ENCODE measurements at regions not wholly inside any gene's neighbourhood (a gene's known extent, or its start where the extent isn't known, plus 50 kb on each side); places are given as distances from the start of the nearest gene placed in this dataset.

DNA sequence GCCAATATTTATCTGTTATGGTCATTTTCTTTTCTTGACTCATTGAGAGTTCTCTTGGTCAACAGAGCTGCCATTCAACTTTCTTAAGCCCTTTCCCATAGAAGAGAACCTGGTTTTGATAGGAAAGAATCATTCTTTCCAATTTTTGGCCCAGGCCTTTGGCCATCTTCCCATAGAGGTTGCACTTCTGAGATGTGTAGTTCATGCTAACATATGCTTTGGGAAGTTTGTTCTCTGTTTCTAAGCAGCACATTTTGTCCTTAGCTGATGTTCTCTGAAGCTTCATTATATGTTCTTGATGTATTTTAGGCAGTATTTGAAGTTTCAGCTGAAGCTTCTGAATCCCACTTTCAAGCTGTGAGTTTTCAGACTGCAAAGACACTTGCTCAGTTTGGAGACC is 161.1 kb downstream of the VEGFC start:
- TF ChIP-seq POLR2A (IDR thresholded peaks at IDR 0.05) = no peak
- Histone ChIP-seq H3K9me3 (no peaks in the 10 kb centered on the region), H3K36me3 (no peaks in the 10 kb centered on the region), H3K4me3 (no peak overlapping the region), H3K27me3 (no peaks in the 10 kb centered on the region), H3K27ac (no peak overlapping the region), H3K4me1 (no peaks in the 10 kb centered on the region)
- DNase-seq = no peak
- no peak for ATAC-seq (ENCODE audit: low FRiP score in 2 of 2)
